Left lung (tissue), 4 donors: ENCODE measurements at regions not wholly inside any gene's neighbourhood (a gene's known extent, or its start where the extent isn't known, plus 50 kb on each side); places are given as distances from the start of the nearest gene placed in this dataset.
A peak's percentile ranks its signal among the peaks of the same experiment; 100 is the strongest.

Experiments used
- ATAC-seq: fragments of 200-7000 bp; cut with Tn5 transposase; one replicate; pipeline ENCODE4 v1.9.1; 2020; ENCODE audit warnings: moderate library complexity
- DNase-seq, 4 donors: peaks; one replicate each; pipeline ENCODE4 v3.0.0-alpha.2; 2013 to 2020
- H3K27ac ChIP-seq, 2 donors: fragments of 200-600 bp; sonication (generic) in 1 of 2; one replicate each; pipeline versions ENCODE4 v1.5.0 to v1.8.0; 2020 to 2021
- H3K27me3 ChIP-seq, 2 donors: fragments of 200-600 bp; sonication (generic) in 1 of 2; one replicate each; pipeline versions ENCODE4 v1.5.0 to v1.8.0; 2020 to 2021
- H3K36me3 ChIP-seq, 2 donors: fragments of 200-600 bp; sonication (generic) in 1 of 2; one replicate each; pipeline versions ENCODE4 v1.5.0 to v1.8.0; 2020 to 2021
- H3K4me1 ChIP-seq, 2 donors: fragments of 200-600 bp; one replicate each; pipeline ENCODE4 v1.8.0; 2021
- H3K4me3 ChIP-seq, 2 donors: fragments of 200-600 bp; sonication (generic) in 1 of 2; one replicate each; pipeline versions ENCODE4 v1.5.0 to v1.8.0; 2020 to 2021; ENCODE audit warnings: mild to moderate bottlenecking in 1 of 2
- H3K9me3 ChIP-seq, 2 donors: fragments of 200-600 bp; sonication (generic) in 1 of 2; one replicate each; pipeline versions ENCODE4 v1.5.0 to v1.8.0; 2020 to 2021
- intact Hi-C, 2 donors: fragments of 100-400 bp; cut with DNase I; formaldehyde crosslinking; loops; one replicate each; pipeline versions ENCODE4 v1.11.2 to v1.14.2; 2022
- TF ChIP-seq, protein P1 (sequence below), 2 donors: fragments of 200-600 bp; sonication (generic) in 1 of 2; IDR thresholded peaks; one replicate each; pipeline versions ENCODE4 v1.5.0 to v1.8.0; 2021; ENCODE audit warnings: antibody characterized with exemption in 2 of 2
- donor health status: DM: no; HTN: yes; CAD: no.
- donor health status: DM: no; HTN: no; CAD: no.

GRCh38 chr22:26732284-26732683 lies 74.9 kb downstream of the MIAT start:
- H3K27ac ChIP-seq = no peak overlapping the region
- intact Hi-C loops = no loop called here
- no peaks in the 10 kb centered on the region for H3K4me1 ChIP-seq
- ATAC-seq = no peak
- DNase-seq = no peak
- H3K36me3 ChIP-seq = peaks cover 0 to 8% of the 10 kb centered on the region in 2 donors
- no peak overlapping the region for H3K4me3 ChIP-seq
- TF ChIP-seq, protein P1, sequence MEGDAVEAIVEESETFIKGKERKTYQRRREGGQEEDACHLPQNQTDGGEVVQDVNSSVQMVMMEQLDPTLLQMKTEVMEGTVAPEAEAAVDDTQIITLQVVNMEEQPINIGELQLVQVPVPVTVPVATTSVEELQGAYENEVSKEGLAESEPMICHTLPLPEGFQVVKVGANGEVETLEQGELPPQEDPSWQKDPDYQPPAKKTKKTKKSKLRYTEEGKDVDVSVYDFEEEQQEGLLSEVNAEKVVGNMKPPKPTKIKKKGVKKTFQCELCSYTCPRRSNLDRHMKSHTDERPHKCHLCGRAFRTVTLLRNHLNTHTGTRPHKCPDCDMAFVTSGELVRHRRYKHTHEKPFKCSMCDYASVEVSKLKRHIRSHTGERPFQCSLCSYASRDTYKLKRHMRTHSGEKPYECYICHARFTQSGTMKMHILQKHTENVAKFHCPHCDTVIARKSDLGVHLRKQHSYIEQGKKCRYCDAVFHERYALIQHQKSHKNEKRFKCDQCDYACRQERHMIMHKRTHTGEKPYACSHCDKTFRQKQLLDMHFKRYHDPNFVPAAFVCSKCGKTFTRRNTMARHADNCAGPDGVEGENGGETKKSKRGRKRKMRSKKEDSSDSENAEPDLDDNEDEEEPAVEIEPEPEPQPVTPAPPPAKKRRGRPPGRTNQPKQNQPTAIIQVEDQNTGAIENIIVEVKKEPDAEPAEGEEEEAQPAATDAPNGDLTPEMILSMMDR (IDR thresholded peaks at IDR 0.05) = no peak
- H3K9me3 ChIP-seq = no peaks in the 10 kb centered on the region
- H3K27me3 ChIP-seq = no peaks in the 10 kb centered on the region

- DNase-seq = no peak
- Histone ChIP-seq H3K4me3 (no peak overlapping the region), H3K36me3 (peaks cover 0 to 5% of the 10 kb centered on the region in 2 donors), H3K9me3 (no peaks in the 10 kb centered on the region), H3K27ac (no peak overlapping the region), H3K27me3 (no peaks in the 10 kb centered on the region), H3K4me1 (no peaks in the 10 kb centered on the region)
- intact Hi-C loops = no loop called here
- ATAC-seq = no peak
- TF ChIP-seq, protein P1 (IDR thresholded peaks at IDR 0.05) = no peak
Observed at GRCh38 chr22:26734339-26735018, 77.1 kb downstream of the MIAT start.

- Histone ChIP-seq H3K36me3 (peaks cover 0 to 5% of the 10 kb centered on the region in 2 donors), H3K9me3 (no peaks in the 10 kb centered on the region), H3K4me3 (no peak overlapping the region), H3K27me3 (no peaks in the 10 kb centered on the region), H3K27ac (no peak overlapping the region), H3K4me1 (no peaks in the 10 kb centered on the region)
- TF ChIP-seq, protein P1 (IDR thresholded peaks at IDR 0.05) = no peak
- intact Hi-C loops = no loop called here
- ATAC-seq (no peak), DNase-seq (no peak)
Observed at GRCh38 chr22:26735019-26735409, 77.6 kb downstream of the MIAT start.

DNA sequence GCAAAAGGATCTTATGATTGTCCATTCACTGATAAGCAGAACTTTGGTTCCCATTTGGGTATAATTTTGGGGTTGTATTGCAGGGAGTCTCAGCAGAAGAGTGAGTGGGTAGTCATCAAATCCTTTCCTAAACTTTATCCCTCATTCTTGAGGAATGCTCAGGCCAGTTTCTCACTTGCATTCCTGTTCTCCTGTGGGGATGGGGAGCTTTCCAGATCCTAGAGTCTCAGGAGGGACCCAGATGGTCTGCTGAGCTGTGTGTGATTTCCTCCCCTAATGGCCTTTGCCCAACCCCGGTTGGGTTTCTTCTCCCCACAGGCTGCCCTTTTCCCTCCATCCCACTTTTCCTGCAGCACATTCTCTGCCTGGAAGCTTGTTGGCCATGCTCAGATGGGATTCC lies 79.9 kb downstream of the MIAT start:
- Histone ChIP-seq H3K27me3 (no peaks in the 10 kb centered on the region), H3K4me3 (no peak overlapping the region), H3K27ac (no peak overlapping the region), H3K9me3 (no peaks in the 10 kb centered on the region), H3K4me1 (no peaks in the 10 kb centered on the region), H3K36me3 (peaks cover 0 to 5% of the 10 kb centered on the region in 2 donors)
- DNase-seq (no peak), ATAC-seq (no peak)
- TF ChIP-seq, protein P1 (IDR thresholded peaks at IDR 0.05) = no peak
- intact Hi-C loops = no loop called here

- no peaks in the 10 kb centered on the region for H3K4me1 ChIP-seq
- H3K27ac ChIP-seq = no peak overlapping the region
- TF ChIP-seq, protein P1 (IDR thresholded peaks at IDR 0.05) = no peak
- H3K36me3 ChIP-seq = no peaks in the 10 kb centered on the region
- H3K27me3 ChIP-seq = no peaks in the 10 kb centered on the region
- intact Hi-C loops = no loop called here
- DNase-seq = peak in 1 of 4 donors; percentile 7
- H3K9me3 ChIP-seq = no peaks in the 10 kb centered on the region
- no peak overlapping the region for H3K4me3 ChIP-seq
- no peak for ATAC-seq
Observed at GRCh38 chr22:26740253-26740652, 82.9 kb downstream of the MIAT start.
